HCT116 (cell line): ENCODE measurements at regions not wholly inside any gene's neighbourhood (a gene's known extent, or its start where the extent isn't known, plus 50 kb on each side); places are given as distances from the start of the nearest gene placed in this dataset.

ENCODE experiments used
- ATAC-seq: fragments of 200-7000 bp; cut with Tn5 transposase; 2 replicates; pipeline ENCODE4 v1.9.1; 2020; ENCODE audit warnings: mild to moderate bottlenecking, moderate library complexity
- BruUV-seq: library from RNA; stranded (reverse); fragments of 400-500 nt; replicated peaks from 2 replicates; lab custom pipeline; 2021; lab: Mats Ljungman, UMichigan
- CTCF ChIA-PET: fragments of 300-600 bp; sonication (Branson Sonifier 250); formaldehyde crosslinking; loops from one replicate; lab custom pipeline; 2021; ENCODE audit warnings: antibody characterized with exemption; lab: Charles Lee
- POLR2A ChIA-PET: fragments of 300-600, 350-600 bp; sonication (Branson Sonifier 250); formaldehyde crosslinking; loops from one replicate; lab custom pipeline; 2021; ENCODE audit warnings: antibody characterized with exemption; lab: Charles Lee
- RAD21 ChIA-PET, 2 experiments: fragments of 300-600 bp; sonication (Branson Sonifier 250); formaldehyde crosslinking; loops; one replicate each; lab custom pipeline; 2023; ENCODE audit warnings: low total read pairs in 2 of 2; ENCODE audit not compliant: uncharacterized antibody in 2 of 2, unreplicated experiment in 2 of 2, low non-redundant PET in 1 of 2; lab: Charles Lee
- DNase-seq: peaks from one replicate; pipeline ENCODE4 v3.0.0-alpha.2; 2010; ENCODE audit warnings: low read depth, low spot score
- H2AFZ ChIP-seq: fragments of 200-600 bp; shearing (Covaris generic), sonication (generic); 2 replicates; pipeline ENCODE4 v1.6.1; 2017; ENCODE audit warnings: low read depth, mixed run types, mixed read lengths, antibody characterized with exemption, low read length; ENCODE audit not compliant: poor library complexity, severe bottlenecking
- H3K27ac ChIP-seq: 2 replicates; pipeline ENCODE4 v1.5.1; 2012; ENCODE audit warnings: low read depth, low read length
- H3K27me3 ChIP-seq: fragments of 200-600 bp; sonication (generic); 2 replicates; pipeline ENCODE4 v1.6.1; 2016; ENCODE audit warnings: mixed run types, low read length, mixed read lengths; ENCODE audit not compliant: insufficient read depth
- H3K36me3 ChIP-seq, 2 experiments: fragments of 200-500 bp in 1 of 2; fragments of 200-600 bp in 1 of 2; sonication (Bioruptor generic) in 1 of 2; sonication (generic) in 1 of 2; 2 replicates each; pipeline versions ENCODE4 v1.5.1 to v1.6.1; 2014 to 2016; ENCODE audit warnings: low read length in 2 of 2, inconsistent platforms in 1 of 2, mixed read lengths in 1 of 2, mixed run types in 1 of 2; ENCODE audit not compliant: insufficient read depth in 2 of 2, control insufficient read depth in 1 of 2
- H3K4me1 ChIP-seq, 2 experiments: fragments of 200-600 bp in 1 of 2; sonication (generic) in 1 of 2; 2 replicates each; pipeline versions ENCODE4 v1.5.1 to v1.6.1; 2012 to 2017; ENCODE audit warnings: low read length in 2 of 2, inconsistent platforms in 1 of 2, mild to moderate bottlenecking in 1 of 2, mixed read lengths in 1 of 2, mixed run types in 1 of 2, moderate library complexity in 1 of 2; ENCODE audit not compliant: insufficient read depth in 2 of 2, control insufficient read depth in 1 of 2
- H3K4me2 ChIP-seq: fragments of 200-600 bp; sonication (generic); 2 replicates; pipeline ENCODE4 v1.6.1; 2017; ENCODE audit warnings: mixed run types, low read length, mixed read lengths
- H3K4me3 ChIP-seq, 2 experiments: fragments of 200-600 bp in 1 of 2; sonication (generic) in 1 of 2; replicated peaks in 1 of 2; 2 replicates each; pipeline ENCODE4 v1.5.1; 2011 to 2016; ENCODE audit warnings: low read length in 2 of 2, control low read depth in 1 of 2, low read depth in 1 of 2, mild to moderate bottlenecking in 1 of 2, mixed read lengths in 1 of 2, mixed run types in 1 of 2
- H3K79me2 ChIP-seq: fragments of 200-600 bp; sonication (generic); 2 replicates; pipeline ENCODE4 v1.6.1; 2017; ENCODE audit warnings: mild to moderate bottlenecking, mixed run types, low read length, moderate library complexity, mixed read lengths; ENCODE audit not compliant: insufficient read depth
- H3K9ac ChIP-seq: fragments of 200-600 bp; sonication (generic); 2 replicates; pipeline ENCODE4 v1.6.1; 2016; ENCODE audit warnings: low read length, mixed read lengths
- H3K9me2 ChIP-seq: fragments of 200-600 bp; sonication (generic), shearing (Covaris generic); 2 replicates; pipeline ENCODE4 v1.6.1; 2017; ENCODE audit warnings: mixed run types, mild to moderate bottlenecking, moderate library complexity; ENCODE audit not compliant: insufficient read depth
- H3K9me3 ChIP-seq, 2 experiments: fragments of 200-500 bp in 1 of 2; fragments of 200-600 bp in 1 of 2; sonication (Bioruptor generic) in 1 of 2; sonication (generic) in 1 of 2; 2 replicates each; pipeline ENCODE4 v1.6.1; 2014 to 2017; ENCODE audit warnings: low read length in 2 of 2, mixed read lengths in 2 of 2, inconsistent platforms in 1 of 2, low read depth in 1 of 2, mild to moderate bottlenecking in 1 of 2, mixed run types in 1 of 2, moderate library complexity in 1 of 2; ENCODE audit not compliant: control insufficient read depth in 1 of 2, insufficient read depth in 1 of 2
- H4K20me1 ChIP-seq: fragments of 200-600 bp; sonication (generic), shearing (Covaris generic); 2 replicates; pipeline ENCODE4 v1.6.1; 2017; ENCODE audit warnings: mixed run types, mild to moderate bottlenecking, moderate library complexity; ENCODE audit not compliant: insufficient read depth
- ATF3 ChIP-seq: IDR thresholded peaks from 2 replicates; pipeline ENCODE4 v1.6.1; 2012
- CBX3 ChIP-seq: IDR thresholded peaks from 2 replicates; pipeline ENCODE4 v1.6.1; 2012; ENCODE audit warnings: low read depth
- CEBPB ChIP-seq: IDR thresholded peaks from 2 replicates; pipeline ENCODE4 v1.6.1; 2012; ENCODE audit warnings: low read depth
- ELF1 ChIP-seq: IDR thresholded peaks from 2 replicates; pipeline ENCODE4 v1.6.1; 2012; ENCODE audit warnings: low read depth, borderline replicate concordance
- EZH2 ChIP-seq: fragments of 200-600 bp; sonication (generic); IDR thresholded peaks from 2 replicates; pipeline ENCODE4 v1.6.1; 2017; ENCODE audit warnings: antibody characterized with exemption, mixed run types
- EZH2phosphoT487 ChIP-seq: fragments of 200-600 bp; IDR thresholded peaks from 2 replicates; pipeline ENCODE4 v1.6.1; 2018; ENCODE audit warnings: antibody characterized with exemption, borderline replicate concordance
- FOSL1 ChIP-seq: IDR thresholded peaks from 2 replicates; pipeline ENCODE4 v1.6.1; 2012; ENCODE audit warnings: low read depth
- POLR2A ChIP-seq: IDR thresholded peaks from 2 replicates; pipeline ENCODE4 v1.7.0; 2011; ENCODE audit warnings: borderline replicate concordance; ENCODE audit not compliant: insufficient read depth, insufficient read length; ENCODE audit errors: extremely low read depth
- RAD21 ChIP-seq: IDR thresholded peaks from 2 replicates; pipeline ENCODE4 v1.6.1; 2012; ENCODE audit warnings: low read depth, mild to moderate bottlenecking
- SIN3A ChIP-seq: IDR thresholded peaks from 2 replicates; pipeline ENCODE4 v1.6.1; 2012; ENCODE audit warnings: low read depth
- SP1 ChIP-seq: IDR thresholded peaks from 2 replicates; pipeline ENCODE4 v1.6.1; 2012; ENCODE audit warnings: low read depth
- TCF7L2 ChIP-seq: IDR thresholded peaks from 2 replicates; pipeline ENCODE4 v1.7.0; 2011; ENCODE audit warnings: borderline replicate concordance, inconsistent platforms; ENCODE audit not compliant: insufficient read depth, insufficient read length; ENCODE audit errors: extremely low read depth
- YY1 ChIP-seq: IDR thresholded peaks from 2 replicates; pipeline ENCODE4 v1.6.1; 2011; ENCODE audit warnings: low read length, low read depth, moderate library complexity, mild to moderate bottlenecking; ENCODE audit not compliant: insufficient replicate concordance; ENCODE audit errors: extremely low read depth
- ZNF274 ChIP-seq: fragments of 200-500 bp; sonication (Bioruptor generic); IDR thresholded peaks from 2 replicates; pipeline ENCODE4 v1.6.1; 2014; ENCODE audit warnings: mild to moderate bottlenecking, low read depth, low read length, inconsistent platforms
- intact Hi-C: fragments of 100-400 bp; cut with micrococcal nuclease; formaldehyde crosslinking; loops from 2 replicates; pipeline ENCODE4 v1.10.0; 2022
- TF ChIP-seq, protein P1 (sequence below): IDR thresholded peaks from 2 replicates; pipeline ENCODE4 v1.6.1; 2011; ENCODE audit warnings: mild to moderate bottlenecking, low read length, moderate library complexity; ENCODE audit not compliant: insufficient replicate concordance; ENCODE audit errors: extremely low read depth
- TF ChIP-seq, protein P2 (sequence below): IDR thresholded peaks from 2 replicates; pipeline ENCODE4 v1.6.1; 2012
- TF ChIP-seq, protein P3 (sequence below): IDR thresholded peaks from 2 replicates; pipeline ENCODE4 v1.6.1; 2012; ENCODE audit warnings: low read depth

DNA sequence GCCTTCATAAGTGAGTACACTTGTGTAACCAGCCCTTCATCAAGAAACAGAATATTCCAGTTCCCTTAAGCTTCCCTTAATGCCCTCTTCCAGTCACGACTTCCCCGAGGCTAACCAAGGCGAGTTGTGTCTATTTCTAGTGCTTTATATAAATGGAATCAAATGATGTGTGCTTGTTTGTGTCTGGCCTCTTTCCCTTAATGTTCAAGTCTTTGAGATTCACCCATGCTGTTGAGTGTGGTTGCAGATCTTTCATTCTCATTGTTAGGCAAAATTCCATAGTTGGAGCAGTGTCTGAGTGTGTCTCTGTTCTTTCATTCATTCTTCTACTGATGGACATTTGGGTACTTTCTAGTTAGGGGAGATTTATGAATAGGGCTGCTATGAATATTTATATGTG, 135.0 kb downstream of the CEBPB start (continued):
- TF ChIP-seq CEBPB (no peak), SIN3A (no peak), EZH2phosphoT487 (no peak), POLR2A (no peak), CBX3 (no peak), SP1 (no peak), FOSL1 (no peak), ELF1 (no peak), TCF7L2 (no peak)
- TF ChIP-seq, protein P1, sequence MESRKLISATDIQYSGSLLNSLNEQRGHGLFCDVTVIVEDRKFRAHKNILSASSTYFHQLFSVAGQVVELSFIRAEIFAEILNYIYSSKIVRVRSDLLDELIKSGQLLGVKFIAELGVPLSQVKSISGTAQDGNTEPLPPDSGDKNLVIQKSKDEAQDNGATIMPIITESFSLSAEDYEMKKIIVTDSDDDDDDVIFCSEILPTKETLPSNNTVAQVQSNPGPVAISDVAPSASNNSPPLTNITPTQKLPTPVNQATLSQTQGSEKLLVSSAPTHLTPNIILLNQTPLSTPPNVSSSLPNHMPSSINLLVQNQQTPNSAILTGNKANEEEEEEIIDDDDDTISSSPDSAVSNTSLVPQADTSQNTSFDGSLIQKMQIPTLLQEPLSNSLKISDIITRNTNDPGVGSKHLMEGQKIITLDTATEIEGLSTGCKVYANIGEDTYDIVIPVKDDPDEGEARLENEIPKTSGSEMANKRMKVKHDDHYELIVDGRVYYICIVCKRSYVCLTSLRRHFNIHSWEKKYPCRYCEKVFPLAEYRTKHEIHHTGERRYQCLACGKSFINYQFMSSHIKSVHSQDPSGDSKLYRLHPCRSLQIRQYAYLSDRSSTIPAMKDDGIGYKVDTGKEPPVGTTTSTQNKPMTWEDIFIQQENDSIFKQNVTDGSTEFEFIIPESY, result no peak
- TF ChIP-seq, protein P2, sequence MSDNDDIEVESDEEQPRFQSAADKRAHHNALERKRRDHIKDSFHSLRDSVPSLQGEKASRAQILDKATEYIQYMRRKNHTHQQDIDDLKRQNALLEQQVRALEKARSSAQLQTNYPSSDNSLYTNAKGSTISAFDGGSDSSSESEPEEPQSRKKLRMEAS, result no peak

- intact Hi-C loops, result no loop called here
- BruUV-seq, result no TSS peak
- ATAC-seq, result no peak
- TF ChIP-seq YY1, result no peak
- no peak for TF ChIP-seq FOSL1
- no peak for TF ChIP-seq CEBPB
- no peak for TF ChIP-seq SP1
- TF ChIP-seq, protein P2, result no peak
- TF ChIP-seq EZH2phosphoT487, result no peak
- TF ChIP-seq EZH2, result no peak
- TF ChIP-seq ATF3, result no peak
- TF ChIP-seq CBX3, result no peak
- TF ChIP-seq RAD21, result no peak
- TF ChIP-seq SIN3A, result no peak
- no peak for TF ChIP-seq ZNF274
- TF ChIP-seq, protein P3, sequence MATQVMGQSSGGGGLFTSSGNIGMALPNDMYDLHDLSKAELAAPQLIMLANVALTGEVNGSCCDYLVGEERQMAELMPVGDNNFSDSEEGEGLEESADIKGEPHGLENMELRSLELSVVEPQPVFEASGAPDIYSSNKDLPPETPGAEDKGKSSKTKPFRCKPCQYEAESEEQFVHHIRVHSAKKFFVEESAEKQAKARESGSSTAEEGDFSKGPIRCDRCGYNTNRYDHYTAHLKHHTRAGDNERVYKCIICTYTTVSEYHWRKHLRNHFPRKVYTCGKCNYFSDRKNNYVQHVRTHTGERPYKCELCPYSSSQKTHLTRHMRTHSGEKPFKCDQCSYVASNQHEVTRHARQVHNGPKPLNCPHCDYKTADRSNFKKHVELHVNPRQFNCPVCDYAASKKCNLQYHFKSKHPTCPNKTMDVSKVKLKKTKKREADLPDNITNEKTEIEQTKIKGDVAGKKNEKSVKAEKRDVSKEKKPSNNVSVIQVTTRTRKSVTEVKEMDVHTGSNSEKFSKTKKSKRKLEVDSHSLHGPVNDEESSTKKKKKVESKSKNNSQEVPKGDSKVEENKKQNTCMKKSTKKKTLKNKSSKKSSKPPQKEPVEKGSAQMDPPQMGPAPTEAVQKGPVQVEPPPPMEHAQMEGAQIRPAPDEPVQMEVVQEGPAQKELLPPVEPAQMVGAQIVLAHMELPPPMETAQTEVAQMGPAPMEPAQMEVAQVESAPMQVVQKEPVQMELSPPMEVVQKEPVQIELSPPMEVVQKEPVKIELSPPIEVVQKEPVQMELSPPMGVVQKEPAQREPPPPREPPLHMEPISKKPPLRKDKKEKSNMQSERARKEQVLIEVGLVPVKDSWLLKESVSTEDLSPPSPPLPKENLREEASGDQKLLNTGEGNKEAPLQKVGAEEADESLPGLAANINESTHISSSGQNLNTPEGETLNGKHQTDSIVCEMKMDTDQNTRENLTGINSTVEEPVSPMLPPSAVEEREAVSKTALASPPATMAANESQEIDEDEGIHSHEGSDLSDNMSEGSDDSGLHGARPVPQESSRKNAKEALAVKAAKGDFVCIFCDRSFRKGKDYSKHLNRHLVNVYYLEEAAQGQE, result no peak
These were observed 137.0 kb downstream of the CEBPB start for GRCh38 chr20:50327666-50328065.

More at GRCh38 chr20:50327666-50328065, 137.0 kb downstream of the CEBPB start:
- CTCF ChIA-PET, result no interaction called here
- no peak overlapping the region for H2AFZ ChIP-seq
- no peak overlapping the region for H3K4me3 ChIP-seq
- no peaks in the 10 kb centered on the region for H4K20me1 ChIP-seq
- POLR2A ChIA-PET, result interaction anchor here (1.6 kb wide), 1 partner anchor 10 kb away, joined by 3 read pairs; no protein-coding TSS in a partner anchor
- H3K9me3 ChIP-seq, result peaks cover 0 to 4% of the 10 kb centered on the region in 2 experiments; a peak in 1 of 4 replicates
- H3K36me3 ChIP-seq, result no peaks in the 10 kb centered on the region
- no peaks in the 10 kb centered on the region for H3K27me3 ChIP-seq
- no peaks in the 10 kb centered on the region for H3K9me2 ChIP-seq
- no peak for DNase-seq
- peaks cover 6 to 9% of the 10 kb centered on the region in 2 experiments; a peak in 2 of 4 replicates for H3K4me1 ChIP-seq
- H3K27ac ChIP-seq, result no peak overlapping the region
- H3K4me2 ChIP-seq, result no peak overlapping the region
- no peak overlapping the region for H3K9ac ChIP-seq
- H3K79me2 ChIP-seq, result no peaks in the 10 kb centered on the region
- RAD21 ChIA-PET, result no interaction called here
